ENCODE measurements at regions not wholly inside any gene's neighbourhood (a gene's known extent, or its start where the extent isn't known, plus 50 kb on each side); places are given as distances from the start of the nearest gene placed in this dataset.

- ChIA-PET POLR2A (ENCODE audit: unreplicated experiment) (no interaction called here), CTCF (no interaction called here)
- H3K4me3 ChIP-seq = no peak overlapping the region
- no peaks in the 10 kb centered on the region for H3K9me3 ChIP-seq (ENCODE audit: insufficient read depth, low read depth)
- no peaks in the 10 kb centered on the region for H3K36me3 ChIP-seq (ENCODE audit: low read depth)
- H3K4me1 ChIP-seq (replicated peaks; ENCODE audit: insufficient read depth) = no peaks in the 10 kb centered on the region
- no peaks in the 10 kb centered on the region for H4K20me1 ChIP-seq (ENCODE audit: insufficient read depth)
- no peaks in the 10 kb centered on the region for H3F3A ChIP-seq (ENCODE audit: insufficient read depth, low read depth)
- intact Hi-C loops (cut with micrococcal nuclease; ENCODE audit: unreplicated experiment) = no loop called here
- H3K9me2 ChIP-seq (ENCODE audit: insufficient read depth) = no peaks in the 10 kb centered on the region
- no peaks in the 10 kb centered on the region for H3K27me3 ChIP-seq (ENCODE audit: insufficient read depth, low read depth)
- no TSS peak for BruUV-seq (replicated peaks)
- no peaks in the 10 kb centered on the region for H3K79me2 ChIP-seq (ENCODE audit: low read depth)
- H3K27ac ChIP-seq = no peak overlapping the region
- H3K4me2 ChIP-seq = no peak overlapping the region
- H2AFZ ChIP-seq = no peak overlapping the region
- no peak for TF ChIP-seq CTCF (conservative IDR thresholded peaks at IDR 0.05)
- TF ChIP-seq EZH2 (IDR thresholded peaks at IDR 0.05; ENCODE audit: low read depth) = no peak
- DNase-seq = no peak
Observed at GRCh38 chr7:8922726-8923125, 489.3 kb downstream of the NXPH1 start.

DNA sequence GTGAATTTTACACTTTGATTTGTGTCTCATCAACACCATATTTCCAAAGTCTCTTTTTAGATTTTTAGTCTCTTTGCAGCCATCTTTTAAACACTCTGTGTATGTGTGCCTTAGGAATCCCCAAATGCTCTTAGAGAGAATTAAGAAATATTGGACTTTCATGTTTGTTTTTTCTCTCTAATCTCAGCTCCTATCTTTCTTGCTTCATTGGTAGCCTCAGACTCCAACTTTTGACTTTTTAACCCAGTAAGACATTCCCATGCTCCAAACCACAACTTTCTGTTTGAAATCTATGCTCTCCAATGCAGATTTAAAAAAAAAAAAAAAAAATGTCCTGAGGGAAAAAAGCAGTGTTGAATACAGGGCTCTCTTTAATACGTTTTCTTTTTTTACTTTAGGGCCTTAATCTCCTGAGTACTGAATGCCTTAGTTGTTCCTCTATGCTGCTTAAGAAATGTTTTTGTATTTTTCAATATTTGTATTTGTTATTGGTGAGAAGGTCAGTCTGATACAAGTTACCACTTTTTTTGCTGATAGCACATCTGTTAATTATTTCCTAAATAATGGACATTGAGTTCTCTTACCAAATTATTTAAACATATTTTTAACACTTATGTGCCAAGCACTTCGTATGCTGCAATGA, 489.9 kb downstream of the NXPH1 start:
- H3K27ac ChIP-seq = no peak overlapping the region
- POLR2A ChIA-PET (ENCODE audit: unreplicated experiment) = no interaction called here
- H3K9me2 ChIP-seq (ENCODE audit: insufficient read depth) = no peaks in the 10 kb centered on the region
- intact Hi-C loops (cut with micrococcal nuclease; ENCODE audit: unreplicated experiment) = no loop called here
- no TSS peak for BruUV-seq (replicated peaks)
- H3K36me3 ChIP-seq (ENCODE audit: low read depth) = no peaks in the 10 kb centered on the region
- no peak overlapping the region for H3K4me3 ChIP-seq
- H3K4me2 ChIP-seq = no peak overlapping the region
- TF ChIP-seq EZH2 (IDR thresholded peaks at IDR 0.05; ENCODE audit: low read depth) = no peak
- TF ChIP-seq CTCF (conservative IDR thresholded peaks at IDR 0.05) = no peak
- H3F3A ChIP-seq (ENCODE audit: insufficient read depth, low read depth) = no peaks in the 10 kb centered on the region
- no peaks in the 10 kb centered on the region for H3K79me2 ChIP-seq (ENCODE audit: low read depth)
- H3K4me1 ChIP-seq (replicated peaks; ENCODE audit: insufficient read depth) = no peaks in the 10 kb centered on the region
- CTCF ChIA-PET = no interaction called here
- DNase-seq = no peak
- no peaks in the 10 kb centered on the region for H3K9me3 ChIP-seq (ENCODE audit: insufficient read depth, low read depth)
- H3K27me3 ChIP-seq (ENCODE audit: insufficient read depth, low read depth) = no peaks in the 10 kb centered on the region
- H2AFZ ChIP-seq = no peak overlapping the region
- H4K20me1 ChIP-seq (ENCODE audit: insufficient read depth) = no peaks in the 10 kb centered on the region

GRCh38 chr7:8931906-8932646, 498.7 kb downstream of the NXPH1 start:
- POLR2A ChIA-PET (ENCODE audit: unreplicated experiment) = no interaction called here

More at GRCh38 chr7:8931906-8932646, 498.7 kb downstream of the NXPH1 start:
- Histone ChIP-seq H3K4me1 (replicated peaks; ENCODE audit: insufficient read depth) (no peaks in the 10 kb centered on the region), H3K9me2 (ENCODE audit: insufficient read depth) (no peaks in the 10 kb centered on the region), H3F3A (ENCODE audit: insufficient read depth, low read depth) (no peaks in the 10 kb centered on the region), H3K27me3 (ENCODE audit: insufficient read depth, low read depth) (no peaks in the 10 kb centered on the region), H3K27ac (no peak overlapping the region), H4K20me1 (ENCODE audit: insufficient read depth) (no peaks in the 10 kb centered on the region), H3K4me2 (no peak overlapping the region), H3K36me3 (ENCODE audit: low read depth) (no peaks in the 10 kb centered on the region), H2AFZ (no peak overlapping the region), H3K9me3 (ENCODE audit: insufficient read depth, low read depth) (no peaks in the 10 kb centered on the region), H3K4me3 (no peak overlapping the region), H3K79me2 (ENCODE audit: low read depth) (no peaks in the 10 kb centered on the region)
- intact Hi-C loops (cut with micrococcal nuclease; ENCODE audit: unreplicated experiment) = no loop called here
- CTCF ChIA-PET = no interaction called here
- BruUV-seq (replicated peaks) = no TSS peak
- no peak for DNase-seq
- TF ChIP-seq EZH2 (IDR thresholded peaks at IDR 0.05; ENCODE audit: low read depth) = no peak
- TF ChIP-seq CTCF (conservative IDR thresholded peaks at IDR 0.05) = no peak
